ENCODE measurements at regions not wholly inside any gene's neighbourhood (a gene's known extent, or its start where the extent isn't known, plus 50 kb on each side); places are given as distances from the start of the nearest gene placed in this dataset.

GRCh38 chr12:77619425-77619824 lies 211.3 kb upstream of the NAV3 start:
- DNase-seq = no peak

- DNase-seq = no peak
Observed at GRCh38 chr12:77617818-77618217, 212.9 kb upstream of the NAV3 start.

GRCh38 chr12:77615332-77615731 lies 215.4 kb upstream of the NAV3 start:
- DNase-seq = no peak

GRCh38 chr12:77613411-77613810 lies 217.3 kb upstream of the NAV3 start:
- DNase-seq = no peak

GRCh38 chr12:77610446-77610845 lies 220.2 kb upstream of the NAV3 start:
- DNase-seq = no peak

- no peak for DNase-seq
Observed at GRCh38 chr12:77609016-77609415, 221.7 kb upstream of the NAV3 start.

GRCh38 chr12:77608271-77608824 lies 222.3 kb upstream of the NAV3 start:
- no peak for DNase-seq

- no peak for DNase-seq
Observed at GRCh38 chr12:77606348-77606747, 224.3 kb upstream of the NAV3 start.

- DNase-seq = no peak
Observed at GRCh38 chr12:77603946-77604345, 226.7 kb upstream of the NAV3 start.

GRCh38 chr12:77601069-77601468 lies 229.6 kb upstream of the NAV3 start:
- no peak for DNase-seq

GRCh38 chr12:77600468-77600843 lies 230.2 kb upstream of the NAV3 start:
- no peak for DNase-seq

- DNase-seq = no peak
Observed at GRCh38 chr12:77599782-77600467, 230.8 kb upstream of the NAV3 start.

- no peak for DNase-seq
Observed at GRCh38 chr12:77594366-77594765, 236.3 kb upstream of the NAV3 start.

- DNase-seq = no peak
Observed at GRCh38 chr12:77592836-77593235, 237.9 kb upstream of the NAV3 start.

GRCh38 chr12:77591959-77592743 lies 238.5 kb upstream of the NAV3 start:
- DNase-seq = no peak

GRCh38 chr12:77590306-77590705 lies 240.4 kb upstream of the NAV3 start:
- no peak for DNase-seq

- no peak for DNase-seq
Observed at GRCh38 chr12:77584860-77585259, 245.8 kb upstream of the NAV3 start.

- no peak for DNase-seq
Observed at GRCh38 chr12:77578466-77579220, 252.1 kb upstream of the NAV3 start.

GRCh38 chr12:77577791-77578190 lies 252.9 kb upstream of the NAV3 start:
- no peak for DNase-seq

- DNase-seq = no peak
Observed at GRCh38 chr12:77575376-77575919, 255.2 kb upstream of the NAV3 start.

- DNase-seq = no peak
Observed at GRCh38 chr12:77572371-77572770, 258.3 kb upstream of the NAV3 start.

- DNase-seq = no peak
Observed at GRCh38 chr12:77571768-77572167, 258.9 kb upstream of the NAV3 start.

GRCh38 chr12:77571127-77571526 lies 259.6 kb upstream of the NAV3 start:
- no peak for DNase-seq
